Muscle of arm (tissue), 1 donor: ENCODE measurements at regions not wholly inside any gene's neighbourhood (a gene's known extent, or its start where the extent isn't known, plus 50 kb on each side); places are given as distances from the start of the nearest gene placed in this dataset.

Experiments
- DNase-seq: peaks from one replicate; pipeline ENCODE4 v3.0.0-alpha.2; 2013

DNA sequence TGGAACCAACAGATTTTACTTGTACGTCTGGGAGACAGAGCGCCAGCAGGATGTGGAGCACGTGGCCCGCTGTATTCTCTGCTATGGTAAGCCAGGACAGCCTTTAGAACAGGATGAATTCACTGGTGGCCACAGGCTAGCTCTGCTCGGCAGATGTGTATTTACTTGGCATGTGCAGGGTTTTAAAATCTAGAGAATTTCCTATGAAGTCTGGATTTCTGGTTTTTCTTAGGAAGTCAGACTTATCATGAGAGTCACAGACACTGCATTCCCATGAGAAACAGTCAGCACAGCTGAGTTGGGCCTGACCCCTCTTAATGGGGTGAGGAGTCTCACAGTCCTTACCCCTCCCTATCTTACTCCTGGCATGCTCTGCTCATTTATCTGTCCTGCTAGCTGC lies 84.6 kb upstream of the COL6A5 start:
- DNase-seq: peak; percentile 75

GRCh38 chr3:130263708-130264107 lies 81.8 kb upstream of the COL6A5 start:
- no peak for DNase-seq

DNA sequence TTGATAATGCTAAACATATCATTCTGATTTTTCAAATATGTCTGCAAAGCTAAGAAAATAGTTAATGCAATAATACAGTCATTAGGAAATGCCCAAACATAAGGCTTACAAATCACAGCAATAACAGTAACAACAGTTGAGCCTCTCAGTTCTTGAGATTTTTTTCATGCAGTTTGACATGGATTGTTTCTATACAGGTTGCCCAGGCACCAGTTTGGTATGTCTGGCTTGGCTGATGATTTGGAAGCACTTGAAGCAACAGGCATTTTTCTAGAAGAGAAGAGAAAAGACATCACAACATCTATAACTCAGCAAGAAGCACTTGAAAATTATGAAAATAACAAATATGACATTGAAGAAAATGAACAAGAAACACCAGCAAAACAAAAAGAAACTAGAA lies 78.7 kb upstream of the COL6A5 start:
- no peak for DNase-seq

DNA sequence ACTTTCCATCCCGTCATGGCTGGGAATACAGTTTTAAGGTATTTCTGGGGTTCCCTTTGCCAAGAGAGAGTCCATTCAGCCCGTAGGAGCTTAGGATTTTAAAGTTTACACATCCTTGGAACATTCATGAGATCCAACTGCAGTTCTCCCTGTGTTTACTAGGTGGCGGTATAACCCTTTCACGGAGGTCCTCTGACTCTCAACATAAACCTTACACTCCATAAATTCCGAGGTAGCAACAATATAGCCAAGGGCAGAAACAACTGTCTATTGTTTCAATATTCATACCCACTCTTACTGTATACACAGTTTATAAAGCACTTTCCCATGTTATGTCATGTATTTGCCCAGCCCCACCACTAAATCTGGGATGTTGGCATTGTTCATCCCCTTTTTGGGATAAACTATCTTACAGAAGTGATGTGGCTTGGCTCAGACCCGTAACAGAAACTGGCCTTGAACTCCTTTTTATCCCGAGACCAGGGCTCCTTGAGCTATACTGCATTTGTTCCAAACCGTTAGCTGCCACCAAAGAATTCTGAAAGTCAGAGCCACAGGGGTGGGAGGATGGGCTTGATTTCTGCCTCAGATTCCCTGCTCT lies 69.2 kb upstream of the COL6A5 start:
- peak; percentile 79 for DNase-seq

- no peak for DNase-seq
These were observed 56.8 kb upstream of the COL6A5 start for GRCh38 chr3:130288670-130289069.

- no peak for DNase-seq
These were observed 54.3 kb upstream of the COL6A5 start for GRCh38 chr3:130291148-130291547.

GRCh38 chr3:130293247-130293646 lies 52.2 kb upstream of the COL6A5 start:
- DNase-seq: no peak
